K562 (cell line): ENCODE measurements at regions not wholly inside any gene's neighbourhood (a gene's known extent, or its start where the extent isn't known, plus 50 kb on each side); places are given as distances from the start of the nearest gene placed in this dataset.

Experiments used
- CREB1 ChIP-seq, 2 experiments: sonication (generic) in 1 of 2; formaldehyde crosslinking in 1 of 2; IDR thresholded peaks; 2 replicates each; pipeline versions ENCODE4 v1.6.1 to v1.8.0; 2012 to 2022; ENCODE audit warnings: inconsistent platforms in 1 of 2, mild to moderate bottlenecking in 1 of 2, missing genetic modification reagents in 1 of 2, moderate library complexity in 1 of 2
- GTF2A2 ChIP-seq: IDR thresholded peaks from 2 replicates; pipeline ENCODE4 v1.6.1; 2016; ENCODE audit warnings: mild to moderate bottlenecking, missing genetic modification characterization, missing compliant biosample characterization
- MAZ ChIP-seq, 2 experiments: fragments of 450-650 bp in 1 of 2; sonication (generic) in 1 of 2; formaldehyde crosslinking; IDR thresholded peaks in 1 of 2; conservative IDR thresholded peaks in 1 of 2; 2 replicates each; pipeline versions ENCODE4 v1.4.0 to v1.5.0; 2020; ENCODE audit warnings: mild to moderate bottlenecking in 1 of 2, missing genetic modification reagents in 1 of 2
- TAF7 ChIP-seq: fragments of 450-650 bp; IDR thresholded peaks from 2 replicates; pipeline ENCODE4 v1.6.1; 2016; ENCODE audit warnings: missing genetic modification characterization, missing compliant biosample characterization
- ZNF436 ChIP-seq: fragments of 250-450, 450-650 bp; sonication (Bioruptor Pico); formaldehyde crosslinking; IDR thresholded peaks from 2 replicates; pipeline ENCODE4 v1.7.0; 2020; ENCODE audit warnings: mild to moderate bottlenecking
- ZNF764 ChIP-seq: fragments of 250-450 bp; sonication (Bioruptor Pico); IDR thresholded peaks from 2 replicates; pipeline ENCODE4 v1.4.0; 2020; ENCODE audit warnings: low read depth, mild to moderate bottlenecking, moderate library complexity
- TF ChIP-seq, protein P1 (sequence below): sonication (generic); formaldehyde crosslinking; IDR thresholded peaks from 2 replicates; pipeline ENCODE4 v1.8.1; 2023; ENCODE audit warnings: mild to moderate bottlenecking, missing genetic modification reagents, moderate library complexity
- TF ChIP-seq, protein P2 (sequence below), 3 experiments: IDR thresholded peaks in 2 of 3; conservative IDR thresholded peaks in 1 of 3; 2 replicates each; pipeline ENCODE4 v1.5.1; 2011 to 2012; ENCODE audit warnings: low read length in 3 of 3, mild to moderate bottlenecking in 3 of 3, control low read depth in 2 of 3, improper control_type of control experiment in 1 of 3, inconsistent platforms in 1 of 3, low read depth in 1 of 3, mixed read lengths in 1 of 3, moderate library complexity in 1 of 3; ENCODE audit not compliant: insufficient read depth in 2 of 3
- TF ChIP-seq, protein P3 (sequence below): fragments of 450-650 bp; formaldehyde crosslinking; IDR thresholded peaks from 2 replicates; pipeline ENCODE4 v1.4.0; 2020; ENCODE audit warnings: mild to moderate bottlenecking
- TF ChIP-seq, protein P4 (sequence below): fragments of 450-650 bp; formaldehyde crosslinking; conservative IDR thresholded peaks from 2 replicates; pipeline ENCODE4 v1.4.0; 2022; ENCODE audit warnings: mild to moderate bottlenecking, missing genetic modification characterization
- TF ChIP-seq, protein P5 (sequence below): fragments of 450-650 bp; formaldehyde crosslinking; IDR thresholded peaks from 2 replicates; pipeline ENCODE4 v1.4.0; 2020; ENCODE audit warnings: mild to moderate bottlenecking, mixed read lengths
- TF ChIP-seq, protein P6 (sequence below): fragments of 200-800 bp; sonication (Bioruptor generic); IDR thresholded peaks from 2 replicates; pipeline ENCODE4 v1.6.1; 2016; ENCODE audit warnings: missing genetic modification characterization, missing compliant biosample characterization

DNA sequence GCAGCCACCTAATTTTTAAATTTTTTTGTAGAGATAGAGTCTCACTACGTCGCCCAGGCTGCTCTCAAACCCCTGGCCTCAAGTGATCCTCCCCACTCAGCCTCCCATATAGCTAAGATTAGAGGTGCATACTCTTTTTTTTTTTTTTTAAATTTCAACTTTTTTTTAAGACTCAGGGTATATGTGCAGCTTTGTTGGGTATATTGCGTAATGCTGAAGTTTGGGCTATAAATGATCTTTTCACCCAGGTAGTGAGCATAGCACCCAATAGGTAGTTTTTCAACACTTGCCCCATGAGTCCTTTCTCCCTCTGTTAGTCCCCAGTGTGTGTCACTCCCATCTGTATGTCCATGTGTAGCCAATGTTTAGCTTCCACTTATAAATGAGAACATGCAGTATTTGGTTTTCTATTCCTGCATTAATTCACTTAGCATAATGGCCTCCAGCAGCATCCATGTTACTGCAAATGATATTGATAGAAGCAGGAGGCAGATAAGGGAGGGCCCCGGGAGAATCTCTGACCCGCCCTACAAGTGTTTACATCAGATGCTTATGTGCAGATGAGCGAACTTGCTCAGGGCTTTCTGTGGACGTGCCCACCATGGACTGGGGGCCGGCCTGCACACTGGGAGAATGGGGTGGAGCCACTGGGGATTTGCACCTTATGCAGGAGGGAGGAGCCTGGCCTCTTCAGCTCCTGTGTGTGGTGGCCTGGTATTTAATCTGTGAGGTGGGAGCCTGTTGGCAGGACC lies 110.3 kb upstream of the ZKSCAN2 start:
- TF ChIP-seq, protein P1, sequence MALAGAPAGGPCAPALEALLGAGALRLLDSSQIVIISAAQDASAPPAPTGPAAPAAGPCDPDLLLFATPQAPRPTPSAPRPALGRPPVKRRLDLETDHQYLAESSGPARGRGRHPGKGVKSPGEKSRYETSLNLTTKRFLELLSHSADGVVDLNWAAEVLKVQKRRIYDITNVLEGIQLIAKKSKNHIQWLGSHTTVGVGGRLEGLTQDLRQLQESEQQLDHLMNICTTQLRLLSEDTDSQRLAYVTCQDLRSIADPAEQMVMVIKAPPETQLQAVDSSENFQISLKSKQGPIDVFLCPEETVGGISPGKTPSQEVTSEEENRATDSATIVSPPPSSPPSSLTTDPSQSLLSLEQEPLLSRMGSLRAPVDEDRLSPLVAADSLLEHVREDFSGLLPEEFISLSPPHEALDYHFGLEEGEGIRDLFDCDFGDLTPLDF = no peak
- TF ChIP-seq GTF2A2 (tag) = no peak
- TF ChIP-seq MAZ (CRISPR knock-in tag; conservative IDR thresholded peaks at IDR 0.05 in 1 of 2, IDR thresholded peaks at IDR 0.05 in 1 of 2) = no peak
- TF ChIP-seq, protein P2, sequence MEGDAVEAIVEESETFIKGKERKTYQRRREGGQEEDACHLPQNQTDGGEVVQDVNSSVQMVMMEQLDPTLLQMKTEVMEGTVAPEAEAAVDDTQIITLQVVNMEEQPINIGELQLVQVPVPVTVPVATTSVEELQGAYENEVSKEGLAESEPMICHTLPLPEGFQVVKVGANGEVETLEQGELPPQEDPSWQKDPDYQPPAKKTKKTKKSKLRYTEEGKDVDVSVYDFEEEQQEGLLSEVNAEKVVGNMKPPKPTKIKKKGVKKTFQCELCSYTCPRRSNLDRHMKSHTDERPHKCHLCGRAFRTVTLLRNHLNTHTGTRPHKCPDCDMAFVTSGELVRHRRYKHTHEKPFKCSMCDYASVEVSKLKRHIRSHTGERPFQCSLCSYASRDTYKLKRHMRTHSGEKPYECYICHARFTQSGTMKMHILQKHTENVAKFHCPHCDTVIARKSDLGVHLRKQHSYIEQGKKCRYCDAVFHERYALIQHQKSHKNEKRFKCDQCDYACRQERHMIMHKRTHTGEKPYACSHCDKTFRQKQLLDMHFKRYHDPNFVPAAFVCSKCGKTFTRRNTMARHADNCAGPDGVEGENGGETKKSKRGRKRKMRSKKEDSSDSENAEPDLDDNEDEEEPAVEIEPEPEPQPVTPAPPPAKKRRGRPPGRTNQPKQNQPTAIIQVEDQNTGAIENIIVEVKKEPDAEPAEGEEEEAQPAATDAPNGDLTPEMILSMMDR (IDR thresholded peaks at IDR 0.05 in 2 of 3, conservative IDR thresholded peaks at IDR 0.05 in 1 of 3; ENCODE audit: insufficient read depth in 2 of 3, low read depth in 1 of 3, low read length in 3 of 3) = no peak
- no peak for TF ChIP-seq ZNF436 (CRISPR knock-in tag)
- TF ChIP-seq, protein P3, sequence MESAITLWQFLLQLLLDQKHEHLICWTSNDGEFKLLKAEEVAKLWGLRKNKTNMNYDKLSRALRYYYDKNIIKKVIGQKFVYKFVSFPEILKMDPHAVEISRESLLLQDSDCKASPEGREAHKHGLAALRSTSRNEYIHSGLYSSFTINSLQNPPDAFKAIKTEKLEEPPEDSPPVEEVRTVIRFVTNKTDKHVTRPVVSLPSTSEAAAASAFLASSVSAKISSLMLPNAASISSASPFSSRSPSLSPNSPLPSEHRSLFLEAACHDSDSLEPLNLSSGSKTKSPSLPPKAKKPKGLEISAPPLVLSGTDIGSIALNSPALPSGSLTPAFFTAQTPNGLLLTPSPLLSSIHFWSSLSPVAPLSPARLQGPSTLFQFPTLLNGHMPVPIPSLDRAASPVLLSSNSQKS (CRISPR knock-in tag) = no peak
- TF ChIP-seq CREB1 (IDR thresholded peaks at IDR 0.05) = no peak
- no peak for TF ChIP-seq CREB1 (CRISPR knock-in tag; IDR thresholded peaks at IDR 0.05)
- TF ChIP-seq, protein P4, sequence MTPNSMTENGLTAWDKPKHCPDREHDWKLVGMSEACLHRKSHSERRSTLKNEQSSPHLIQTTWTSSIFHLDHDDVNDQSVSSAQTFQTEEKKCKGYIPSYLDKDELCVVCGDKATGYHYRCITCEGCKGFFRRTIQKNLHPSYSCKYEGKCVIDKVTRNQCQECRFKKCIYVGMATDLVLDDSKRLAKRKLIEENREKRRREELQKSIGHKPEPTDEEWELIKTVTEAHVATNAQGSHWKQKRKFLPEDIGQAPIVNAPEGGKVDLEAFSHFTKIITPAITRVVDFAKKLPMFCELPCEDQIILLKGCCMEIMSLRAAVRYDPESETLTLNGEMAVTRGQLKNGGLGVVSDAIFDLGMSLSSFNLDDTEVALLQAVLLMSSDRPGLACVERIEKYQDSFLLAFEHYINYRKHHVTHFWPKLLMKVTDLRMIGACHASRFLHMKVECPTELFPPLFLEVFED (CRISPR knock-in tag) = no peak
- no peak for TF ChIP-seq ZNF764 (CRISPR knock-in tag)
- TF ChIP-seq TAF7 = no peak
- TF ChIP-seq, protein P5, sequence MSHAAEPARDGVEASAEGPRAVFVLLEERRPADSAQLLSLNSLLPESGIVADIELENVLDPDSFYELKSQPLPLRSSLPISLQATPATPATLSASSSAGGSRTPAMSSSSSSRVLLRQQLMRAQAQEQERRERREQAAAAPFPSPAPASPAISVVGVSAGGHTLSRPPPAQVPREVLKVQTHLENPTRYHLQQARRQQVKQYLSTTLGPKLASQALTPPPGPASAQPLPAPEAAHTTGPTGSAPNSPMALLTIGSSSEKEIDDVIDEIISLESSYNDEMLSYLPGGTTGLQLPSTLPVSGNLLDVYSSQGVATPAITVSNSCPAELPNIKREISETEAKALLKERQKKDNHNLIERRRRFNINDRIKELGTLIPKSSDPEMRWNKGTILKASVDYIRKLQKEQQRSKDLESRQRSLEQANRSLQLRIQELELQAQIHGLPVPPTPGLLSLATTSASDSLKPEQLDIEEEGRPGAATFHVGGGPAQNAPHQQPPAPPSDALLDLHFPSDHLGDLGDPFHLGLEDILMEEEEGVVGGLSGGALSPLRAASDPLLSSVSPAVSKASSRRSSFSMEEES (CRISPR knock-in tag) = no peak
- TF ChIP-seq, protein P6, sequence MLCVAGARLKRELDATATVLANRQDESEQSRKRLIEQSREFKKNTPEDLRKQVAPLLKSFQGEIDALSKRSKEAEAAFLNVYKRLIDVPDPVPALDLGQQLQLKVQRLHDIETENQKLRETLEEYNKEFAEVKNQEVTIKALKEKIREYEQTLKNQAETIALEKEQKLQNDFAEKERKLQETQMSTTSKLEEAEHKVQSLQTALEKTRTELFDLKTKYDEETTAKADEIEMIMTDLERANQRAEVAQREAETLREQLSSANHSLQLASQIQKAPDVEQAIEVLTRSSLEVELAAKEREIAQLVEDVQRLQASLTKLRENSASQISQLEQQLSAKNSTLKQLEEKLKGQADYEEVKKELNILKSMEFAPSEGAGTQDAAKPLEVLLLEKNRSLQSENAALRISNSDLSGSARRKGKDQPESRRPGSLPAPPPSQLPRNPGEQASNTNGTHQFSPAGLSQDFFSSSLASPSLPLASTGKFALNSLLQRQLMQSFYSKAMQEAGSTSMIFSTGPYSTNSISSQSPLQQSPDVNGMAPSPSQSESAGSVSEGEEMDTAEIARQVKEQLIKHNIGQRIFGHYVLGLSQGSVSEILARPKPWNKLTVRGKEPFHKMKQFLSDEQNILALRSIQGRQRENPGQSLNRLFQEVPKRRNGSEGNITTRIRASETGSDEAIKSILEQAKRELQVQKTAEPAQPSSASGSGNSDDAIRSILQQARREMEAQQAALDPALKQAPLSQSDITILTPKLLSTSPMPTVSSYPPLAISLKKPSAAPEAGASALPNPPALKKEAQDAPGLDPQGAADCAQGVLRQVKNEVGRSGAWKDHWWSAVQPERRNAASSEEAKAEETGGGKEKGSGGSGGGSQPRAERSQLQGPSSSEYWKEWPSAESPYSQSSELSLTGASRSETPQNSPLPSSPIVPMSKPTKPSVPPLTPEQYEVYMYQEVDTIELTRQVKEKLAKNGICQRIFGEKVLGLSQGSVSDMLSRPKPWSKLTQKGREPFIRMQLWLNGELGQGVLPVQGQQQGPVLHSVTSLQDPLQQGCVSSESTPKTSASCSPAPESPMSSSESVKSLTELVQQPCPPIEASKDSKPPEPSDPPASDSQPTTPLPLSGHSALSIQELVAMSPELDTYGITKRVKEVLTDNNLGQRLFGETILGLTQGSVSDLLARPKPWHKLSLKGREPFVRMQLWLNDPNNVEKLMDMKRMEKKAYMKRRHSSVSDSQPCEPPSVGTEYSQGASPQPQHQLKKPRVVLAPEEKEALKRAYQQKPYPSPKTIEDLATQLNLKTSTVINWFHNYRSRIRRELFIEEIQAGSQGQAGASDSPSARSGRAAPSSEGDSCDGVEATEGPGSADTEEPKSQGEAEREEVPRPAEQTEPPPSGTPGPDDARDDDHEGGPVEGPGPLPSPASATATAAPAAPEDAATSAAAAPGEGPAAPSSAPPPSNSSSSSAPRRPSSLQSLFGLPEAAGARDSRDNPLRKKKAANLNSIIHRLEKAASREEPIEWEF = no peak
